Activated CD4-positive, alpha-beta T cell treated with anti-CD3 and anti-CD28 coated beads, Interleukin-2, amount 50 U/mL, for 48 hours (primary cell): ENCODE measurements at regions not wholly inside any gene's neighbourhood (a gene's known extent, or its start where the extent isn't known, plus 50 kb on each side); places are given as distances from the start of the nearest gene placed in this dataset.
"Not testable (repeated sequence)": the region's sequence is repeated elsewhere in the genome, so short reads cannot be mapped to it uniquely, and the experiment has no call there.

Experiments
- DNase-seq, 2 experiments: peaks; one replicate each; pipeline ENCODE4 v3.0.0-alpha.2; 2020

DNA sequence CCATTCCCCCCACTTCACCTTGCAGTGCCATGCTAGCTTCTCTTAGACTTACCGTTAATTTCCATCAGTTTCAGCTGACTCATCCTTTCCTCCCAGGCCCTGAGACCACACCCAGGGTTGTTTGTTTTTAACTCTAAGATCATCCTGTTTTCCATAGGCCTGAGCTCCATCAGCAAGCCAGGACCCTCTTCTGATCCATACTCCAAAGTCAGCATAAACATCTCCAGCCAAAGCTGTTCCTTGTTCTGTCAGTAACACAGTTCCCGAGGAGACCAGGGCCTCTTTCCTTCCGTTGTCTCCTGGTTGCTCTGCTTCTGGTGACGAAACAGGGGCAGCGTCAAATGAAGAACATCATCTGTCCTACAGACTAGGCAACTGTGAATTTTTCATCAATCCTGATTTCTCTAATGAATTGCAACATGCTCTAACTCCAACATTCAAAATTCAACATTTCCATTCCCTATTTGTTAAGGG, 83.8 kb upstream of the HNF1B start:
- no peak for DNase-seq

DNA sequence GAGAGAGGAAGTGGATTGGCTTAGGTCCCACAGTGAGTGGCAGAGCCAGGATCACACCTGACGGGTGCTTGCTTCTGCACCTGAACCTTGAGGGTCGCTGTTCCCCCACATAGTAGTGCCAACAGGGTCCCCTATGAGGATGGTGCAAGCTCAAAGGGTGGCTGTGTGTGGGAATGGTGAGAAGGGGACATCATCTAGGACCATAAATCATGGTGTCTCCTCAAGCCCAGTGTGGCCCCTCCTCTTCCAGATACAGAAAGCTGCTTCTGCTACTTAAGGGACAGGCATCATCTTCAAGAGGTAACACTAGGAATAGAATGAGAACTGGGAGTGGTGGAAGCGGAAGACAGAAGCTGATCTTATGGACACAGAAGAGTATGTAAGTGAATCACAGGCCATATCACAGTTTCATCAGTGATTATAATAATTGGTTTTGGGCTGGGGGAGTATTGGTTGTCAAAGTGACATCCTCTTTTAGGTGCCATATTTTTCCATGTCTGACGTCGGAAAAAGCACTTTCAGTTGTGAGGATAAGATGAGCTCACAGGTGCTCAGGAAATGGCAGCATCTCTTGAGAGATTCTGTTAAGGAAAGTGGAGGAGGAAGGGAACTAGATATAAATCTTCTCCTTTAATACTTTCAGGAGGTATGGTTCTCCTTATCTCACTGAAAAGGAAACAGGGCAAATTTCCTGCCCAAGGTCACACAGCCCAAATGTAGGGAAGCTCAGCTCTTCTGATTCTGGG, 83.2 kb upstream of the HNF1B start:
- DNase-seq: no peak

DNA sequence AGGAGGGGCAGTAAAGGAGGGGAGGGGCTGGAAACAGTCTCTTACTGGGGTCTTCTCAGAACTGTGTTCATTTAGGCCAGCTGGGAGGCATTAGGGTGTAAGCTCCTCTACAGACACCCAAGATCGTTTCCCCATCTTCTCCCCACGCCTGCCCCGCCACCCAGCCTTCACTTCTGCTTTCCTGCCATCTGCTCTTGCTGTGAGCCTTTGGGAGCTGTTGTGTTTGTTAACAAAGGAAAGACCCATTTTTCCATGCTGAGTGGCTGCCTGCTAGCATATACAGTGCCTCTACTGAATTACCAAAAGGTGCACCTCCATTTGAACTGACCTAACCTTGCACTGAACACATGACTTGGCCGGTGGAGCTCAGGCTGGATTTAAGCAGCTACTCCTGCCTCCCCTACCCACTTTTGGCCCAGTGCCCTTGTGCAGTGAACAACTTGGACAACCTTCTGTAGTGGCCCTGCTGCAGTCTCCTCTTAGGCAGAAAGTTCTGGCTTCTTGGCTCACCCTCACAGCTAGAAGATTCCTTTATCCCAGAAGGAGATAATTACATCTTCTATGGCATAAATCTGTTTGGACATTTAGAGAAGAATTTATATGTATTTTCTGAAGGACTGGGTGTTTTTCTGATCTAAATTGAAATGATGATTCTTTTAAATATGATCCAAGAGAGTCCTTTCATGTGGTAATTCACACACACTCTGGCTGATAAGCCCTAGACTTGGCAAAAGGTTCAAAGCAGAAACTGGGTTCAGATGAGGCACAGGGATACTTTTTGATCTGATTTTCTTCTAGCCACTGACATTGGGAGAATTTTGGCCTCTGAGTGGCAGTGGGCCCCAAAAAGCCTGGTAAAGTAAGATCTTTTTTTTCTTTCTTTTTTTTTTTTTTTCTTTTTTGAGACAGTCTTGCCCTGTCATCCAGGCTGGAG, 81.9 kb upstream of the HNF1B start:
- no peak for DNase-seq

DNA sequence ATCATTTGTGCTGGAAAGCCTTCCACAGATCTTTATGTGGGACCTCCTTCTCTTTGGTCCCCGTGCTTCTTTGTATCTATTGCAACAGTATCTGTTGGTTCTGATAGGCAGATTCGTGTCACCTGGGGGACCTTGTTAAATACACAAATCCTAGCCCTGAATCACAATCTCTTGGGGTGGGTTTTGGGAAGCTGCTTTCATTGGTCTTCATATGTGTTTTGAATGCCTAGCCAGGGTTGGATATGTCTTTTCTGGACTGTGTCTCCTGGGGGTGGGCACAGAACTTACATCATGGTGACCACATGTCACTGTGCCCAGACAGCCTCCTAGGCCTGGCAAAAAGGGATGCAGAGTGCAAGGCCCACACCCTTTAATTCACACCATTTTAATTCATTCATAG, 81.0 kb upstream of the HNF1B start:
- no peak for DNase-seq

DNA sequence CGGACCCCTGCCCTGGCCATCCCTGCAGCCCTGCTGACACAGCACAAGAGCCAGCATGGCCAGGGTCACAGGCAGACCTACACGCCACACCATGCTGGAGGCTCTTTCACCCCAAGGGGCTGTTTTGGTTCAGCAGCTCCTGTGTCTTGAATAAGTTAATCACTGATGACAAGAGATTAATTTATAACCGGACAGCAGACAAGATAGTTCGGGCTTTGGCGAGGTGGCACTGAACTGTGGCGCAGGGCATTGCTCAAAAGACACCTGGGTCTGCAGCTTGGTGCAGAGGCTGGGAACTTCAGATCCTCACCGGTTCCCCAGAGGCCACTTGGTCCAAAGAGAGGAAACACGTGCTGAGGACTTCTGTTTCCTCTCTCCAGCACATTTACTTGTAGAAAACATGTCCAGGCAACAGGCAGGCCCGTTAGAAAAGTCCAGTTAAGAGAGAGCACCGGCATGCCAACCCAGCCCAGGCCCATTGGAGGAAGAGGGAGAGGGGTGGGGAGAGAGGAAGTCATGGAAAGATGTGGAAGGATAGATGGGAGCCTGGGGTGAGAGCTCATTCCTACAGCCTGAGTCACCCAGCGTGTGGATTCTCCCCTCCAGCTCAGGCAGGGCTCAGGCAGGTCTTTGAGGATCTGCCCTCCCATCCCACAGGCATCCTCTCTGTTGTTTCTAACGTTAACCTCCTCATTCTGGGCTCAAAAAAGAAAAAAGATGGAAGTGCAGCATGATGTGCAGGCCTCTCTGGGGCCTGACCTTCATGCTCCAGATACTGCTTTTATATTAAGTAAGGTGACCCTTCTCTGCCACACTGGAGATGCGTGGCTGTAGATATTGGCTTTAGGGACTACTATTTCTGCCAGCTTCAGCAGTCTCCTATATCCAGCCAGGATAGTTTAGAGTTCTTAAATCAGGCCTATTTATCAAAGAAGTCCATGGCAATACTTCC, 80.0 kb upstream of the HNF1B start:
- no peak for DNase-seq

DNA sequence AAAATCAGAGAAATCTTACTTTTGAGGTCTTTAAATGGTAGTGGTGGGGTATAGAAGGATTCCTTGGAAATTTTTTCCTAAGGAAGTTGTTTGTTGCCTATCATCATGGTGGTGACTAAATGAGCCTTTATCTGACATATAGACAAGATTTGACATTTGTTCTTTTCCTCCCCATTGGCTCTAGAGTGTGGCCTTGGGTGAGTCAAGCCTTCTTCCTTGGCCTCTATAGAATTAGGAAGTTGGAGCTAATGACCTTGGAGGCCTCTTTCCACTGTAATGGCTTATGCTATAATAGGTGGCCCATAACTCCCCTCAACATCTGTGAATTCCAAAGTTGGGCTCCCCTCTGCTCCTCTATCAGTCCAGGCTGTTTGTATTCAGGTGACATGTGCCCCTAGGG, 79.1 kb upstream of the HNF1B start:
- no peak for DNase-seq

DNA sequence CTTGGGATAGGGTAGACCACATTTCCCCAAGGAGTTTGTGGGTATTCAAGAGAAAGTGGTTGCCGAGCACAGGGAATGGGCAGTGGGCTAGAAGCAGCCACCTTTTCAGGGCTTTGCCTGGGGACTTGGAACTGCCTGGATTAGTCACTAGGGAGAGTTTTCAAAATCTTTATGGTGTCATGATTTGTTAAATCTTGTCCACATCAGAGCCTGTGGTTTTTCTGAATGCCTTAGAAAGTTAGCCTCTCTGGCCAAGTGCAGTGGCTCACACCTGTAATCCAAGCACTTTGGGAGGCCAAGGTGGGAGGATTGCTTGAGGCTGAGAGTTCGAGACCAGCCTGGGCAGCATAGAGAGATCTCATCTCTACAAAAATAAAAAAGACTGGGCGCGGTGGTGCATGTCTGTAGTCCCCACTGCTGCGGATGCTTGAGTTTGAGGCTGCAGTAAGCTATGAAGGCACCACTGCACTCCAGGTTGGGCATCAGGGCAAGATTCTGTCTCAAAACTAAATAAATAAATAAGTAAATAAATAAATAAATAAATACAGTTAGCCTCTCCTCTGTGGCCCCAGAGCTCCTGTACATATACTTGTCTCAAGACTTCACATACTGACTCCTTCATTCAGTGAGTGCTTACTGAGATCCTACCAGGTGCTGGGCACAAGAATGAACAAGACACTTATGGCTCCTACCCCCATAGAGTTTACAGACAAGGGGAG, 76.3 kb upstream of the HNF1B start:
- no peak for DNase-seq

DNA sequence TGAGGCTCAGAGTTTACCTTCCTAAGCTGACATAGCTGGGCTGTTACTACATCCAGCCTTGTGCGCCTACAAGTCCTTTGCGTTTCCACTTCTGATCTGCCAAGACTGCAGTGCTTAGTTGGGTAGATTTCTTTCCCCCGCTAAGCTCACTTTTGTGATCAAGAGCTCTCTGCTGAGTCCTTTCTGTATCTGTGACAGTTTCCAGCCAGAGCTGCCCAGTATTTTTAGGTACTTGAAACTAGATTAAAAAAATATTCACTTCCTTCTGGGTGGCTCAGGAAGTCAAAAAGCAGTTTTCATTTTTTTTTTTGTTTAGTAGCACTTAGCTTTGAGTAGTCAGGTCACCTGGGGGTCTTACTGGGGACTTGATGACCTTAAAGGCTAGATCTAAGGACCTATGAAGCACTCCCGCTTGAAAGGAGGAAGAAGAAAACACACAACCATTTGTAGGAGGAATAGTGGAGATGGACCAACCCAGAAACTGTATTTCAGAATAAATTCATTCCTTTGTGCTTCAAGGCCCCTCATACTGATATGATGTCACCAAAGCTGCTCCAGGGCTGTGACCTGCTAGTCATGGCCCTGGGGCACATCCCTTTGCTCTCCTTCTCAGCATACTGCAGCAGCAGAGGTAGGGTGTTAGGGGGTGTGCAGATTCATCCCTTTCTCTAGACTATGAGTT, 75.6 kb upstream of the HNF1B start:
- DNase-seq: no peak

DNA sequence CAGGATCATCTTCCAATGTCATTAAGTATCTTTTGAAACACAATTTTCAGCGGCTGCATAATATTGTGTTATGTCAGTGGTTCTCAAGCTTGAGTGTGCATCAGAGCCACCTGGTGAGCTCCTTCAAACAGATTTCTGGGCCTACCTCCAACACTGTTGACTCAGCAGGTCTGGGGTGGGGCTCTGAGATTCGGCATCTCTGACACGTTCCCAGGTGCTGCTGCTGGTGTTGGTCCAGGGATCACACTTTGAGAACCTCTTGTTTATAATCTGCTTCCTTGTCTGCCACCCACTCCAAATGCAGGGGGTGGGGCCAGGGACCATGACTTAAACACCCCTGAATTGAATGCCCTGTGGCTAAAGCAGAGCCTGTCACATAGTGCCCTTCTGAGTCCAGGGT, 73.8 kb upstream of the HNF1B start:
- DNase-seq: no peak

DNA sequence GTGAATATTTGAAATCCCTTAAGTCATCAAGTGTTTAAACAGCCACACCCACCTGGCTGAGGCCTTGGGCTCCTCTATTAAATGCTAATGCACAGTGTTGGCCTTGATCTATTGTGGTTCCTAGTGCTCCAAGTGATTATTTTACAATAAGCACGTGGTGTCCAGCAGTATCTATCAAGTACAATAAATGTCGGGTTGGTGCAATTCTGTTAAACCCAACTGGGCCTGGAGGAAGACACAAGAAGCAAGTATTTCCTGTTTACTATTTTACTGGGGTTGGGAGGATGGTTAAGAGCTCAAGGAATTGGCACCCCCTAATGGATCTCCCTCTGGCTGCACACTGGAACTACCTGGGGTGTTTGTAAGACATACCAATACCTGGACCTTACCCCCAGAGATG, 72.1 kb upstream of the HNF1B start:
- no peak for DNase-seq

DNA sequence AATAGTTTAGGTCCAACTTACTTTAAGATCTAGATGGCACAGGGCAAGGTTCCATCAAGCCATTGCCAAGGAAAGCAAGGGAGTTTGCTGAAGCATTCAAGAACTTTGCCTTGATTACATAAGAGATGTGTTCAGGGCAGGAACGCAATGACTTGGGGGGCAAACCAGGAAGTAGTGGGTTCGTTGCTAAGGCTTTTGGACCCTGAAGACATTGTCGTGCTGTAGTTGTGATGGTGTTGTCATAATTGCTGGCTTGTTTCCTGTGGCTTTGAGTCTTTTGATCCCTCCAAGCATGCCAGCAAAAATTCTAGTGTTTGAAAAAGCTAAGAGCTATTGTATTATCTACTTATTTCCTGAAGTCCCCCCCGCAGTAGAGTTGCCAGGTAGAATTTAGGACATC, 70.7 kb upstream of the HNF1B start:
- DNase-seq: no peak

DNA sequence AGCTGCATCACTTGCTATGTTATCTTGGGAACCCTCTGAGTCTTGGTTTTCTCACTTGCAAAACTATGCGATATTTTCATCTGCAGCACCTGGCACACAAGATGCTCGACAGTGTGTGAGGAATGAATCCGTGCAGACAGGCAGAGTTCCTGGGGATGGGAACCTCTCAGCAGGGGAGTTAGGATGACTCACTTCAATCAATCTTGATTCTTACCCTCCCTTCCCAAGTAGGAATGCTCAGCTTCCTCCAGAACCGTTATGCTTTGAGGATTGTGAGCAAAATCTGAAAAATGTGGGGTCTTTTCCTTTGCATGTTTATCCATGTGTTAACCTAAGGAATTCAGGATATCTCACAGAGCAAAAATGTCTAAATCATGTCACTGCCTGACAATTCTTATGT, 68.9 kb upstream of the HNF1B start:
- DNase-seq: no peak

DNA sequence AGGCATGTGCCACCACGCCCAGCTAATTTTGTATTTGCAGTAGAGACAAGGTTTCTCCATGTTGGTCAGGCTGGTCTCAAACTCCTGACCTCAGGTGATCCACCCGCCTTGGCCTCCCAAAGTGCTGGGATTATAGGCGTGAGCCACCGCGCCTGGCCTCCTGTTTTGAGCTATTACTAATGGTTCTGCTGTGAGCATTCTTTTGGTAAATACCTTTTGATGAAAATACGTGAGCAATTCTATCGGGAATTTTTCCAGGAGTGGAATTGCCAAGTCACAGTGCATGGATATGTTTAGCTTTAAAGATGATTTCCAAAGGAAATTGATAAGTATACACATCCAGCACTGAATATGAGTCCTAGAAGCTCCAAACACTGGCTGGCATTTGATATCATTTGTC, 64.0 kb upstream of the HNF1B start:
- not testable (repeated sequence) for DNase-seq

DNA sequence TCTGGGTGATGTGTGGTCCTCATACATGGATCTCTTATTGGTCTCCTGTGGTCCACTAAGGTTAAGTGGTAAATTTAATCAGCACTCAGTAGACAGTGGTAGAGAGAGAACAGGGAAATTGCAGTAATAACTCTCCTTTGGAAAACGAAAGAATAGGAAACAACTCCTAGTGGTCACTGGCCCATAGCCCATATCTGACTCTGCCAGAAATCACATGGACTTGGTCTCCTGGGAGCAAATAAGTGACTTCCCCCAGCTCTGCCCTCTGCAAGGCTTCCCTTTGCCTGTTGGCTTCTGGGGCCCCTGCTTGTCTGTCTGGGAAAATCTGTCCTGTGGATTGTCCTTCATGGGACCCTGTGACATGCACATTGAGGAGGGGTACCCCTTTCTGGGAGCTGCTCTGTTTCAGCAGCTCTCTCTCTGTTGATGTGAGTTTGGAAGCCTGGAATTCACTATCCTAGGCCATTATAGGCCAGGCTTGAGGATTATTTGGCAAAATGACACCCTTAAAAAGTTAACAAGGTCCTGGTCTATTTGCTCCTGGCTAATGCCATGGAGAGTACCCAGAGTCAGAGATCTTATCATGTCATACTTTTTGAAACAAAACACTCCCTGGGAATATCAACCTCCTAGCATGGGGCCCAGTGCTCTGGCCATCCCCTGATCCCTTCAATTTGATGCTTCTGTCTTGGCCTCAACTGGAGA, 58.0 kb upstream of the HNF1B start:
- no peak for DNase-seq

DNA sequence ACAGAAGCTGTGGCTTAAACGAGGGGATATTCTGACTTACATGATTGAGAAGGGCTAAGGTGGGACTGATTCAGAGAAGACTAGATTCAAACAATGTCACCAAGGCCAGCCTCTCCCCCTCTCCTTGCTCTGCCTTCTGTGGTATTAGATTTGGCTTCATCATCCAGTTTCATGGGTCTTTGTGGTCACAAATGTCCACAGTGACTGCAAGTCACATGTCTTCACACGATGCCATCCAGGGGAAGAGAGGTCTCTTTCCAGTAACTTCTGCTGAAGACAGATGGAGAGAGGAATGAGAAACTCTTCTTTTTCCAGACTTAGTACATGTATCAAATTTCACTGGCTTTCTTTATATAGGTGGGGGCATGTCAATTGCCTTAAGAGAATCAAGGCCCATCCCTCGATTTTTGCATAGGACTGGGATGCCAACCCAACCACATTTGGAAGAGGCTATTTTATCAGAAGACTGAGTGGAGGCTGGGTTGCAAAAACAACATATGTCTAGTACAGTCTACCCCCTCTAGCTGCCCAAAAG, 57.3 kb upstream of the HNF1B start:
- DNase-seq: no peak

DNA sequence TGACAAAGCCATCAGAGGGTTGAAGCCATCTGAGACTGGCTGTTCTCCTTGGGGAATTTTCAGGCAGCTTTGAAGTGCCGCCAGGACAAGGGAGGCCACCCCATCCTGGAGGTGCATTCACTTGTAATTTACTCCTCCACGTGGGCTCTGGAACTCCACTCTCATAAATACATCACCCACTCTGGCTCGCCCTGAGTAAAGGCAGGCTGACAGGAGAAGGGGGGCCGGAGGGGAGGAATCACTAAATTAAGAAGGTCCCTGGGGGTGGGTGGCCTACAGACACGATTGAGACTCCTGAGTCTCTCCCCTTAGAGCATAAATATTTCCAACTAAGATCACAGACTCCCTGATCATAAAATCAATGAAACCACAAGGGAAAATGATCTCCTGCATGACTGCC, 56.3 kb upstream of the HNF1B start:
- DNase-seq: no peak

DNA sequence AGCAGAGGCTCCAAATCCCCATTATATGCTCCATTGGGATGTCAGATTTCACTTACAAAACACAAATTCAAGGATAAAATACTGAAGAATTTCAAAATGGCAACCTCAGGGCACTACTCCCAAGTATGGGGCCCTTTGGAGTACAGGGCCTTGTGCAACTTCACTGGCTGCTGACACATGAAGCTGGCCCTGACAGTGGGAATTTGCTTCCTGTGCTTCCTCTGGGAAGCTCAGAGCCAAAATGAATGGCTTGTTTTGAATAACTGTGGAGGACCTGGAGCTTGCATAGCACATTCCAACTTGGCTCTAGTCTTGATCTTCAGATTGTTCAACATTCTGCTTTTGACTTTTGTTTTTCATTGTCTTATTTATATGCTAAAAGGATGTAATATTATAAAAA, 52.3 kb upstream of the HNF1B start:
- DNase-seq: no peak

DNA sequence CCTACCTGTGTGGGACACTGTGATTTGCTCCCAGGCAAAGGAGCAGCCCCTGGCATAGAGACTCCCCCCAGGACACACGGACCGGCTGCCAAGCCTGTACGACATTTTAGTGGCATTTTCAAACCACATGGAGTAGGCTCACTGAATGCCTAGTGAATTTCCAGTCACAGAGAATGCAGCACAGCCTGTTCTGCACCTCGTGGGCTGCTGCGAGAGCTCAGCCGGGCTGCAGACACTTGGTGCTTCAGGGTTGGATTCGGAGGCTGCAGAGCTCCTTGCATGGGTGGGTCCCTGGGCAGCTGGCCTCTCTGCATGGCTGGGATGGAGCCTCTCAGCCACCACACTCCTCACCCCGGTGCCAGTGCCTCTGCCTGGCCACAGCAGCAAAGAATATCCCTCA, 51.2 kb upstream of the HNF1B start:
- no peak for DNase-seq
